ENCODE measurements at regions not wholly inside any gene's neighbourhood (a gene's known extent, or its start where the extent isn't known, plus 50 kb on each side); places are given as distances from the start of the nearest gene placed in this dataset.
"Not testable (repeated sequence)": the region's sequence is repeated elsewhere in the genome, so short reads cannot be mapped to it uniquely, and the experiment has no call there.

DNA sequence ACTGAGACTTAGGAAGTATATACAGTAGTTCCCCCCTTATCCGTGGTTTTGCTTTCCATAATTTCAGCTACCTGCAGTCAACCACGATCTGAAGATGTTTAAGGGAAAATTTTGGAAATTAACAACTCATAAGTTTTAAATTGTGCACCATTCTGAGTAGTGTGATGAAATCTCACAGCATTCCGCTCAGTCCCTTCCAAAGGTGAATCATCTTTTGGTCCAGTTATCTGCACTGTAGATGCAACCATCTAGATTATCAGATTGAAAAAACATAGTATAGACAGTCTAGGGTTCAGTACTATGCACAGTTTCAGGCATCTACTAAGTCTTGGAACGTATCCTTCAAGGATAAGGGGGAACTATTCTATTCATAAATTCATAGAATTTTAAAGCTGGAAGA is 109.0 kb downstream of the ANXA3 start:
- DNase-seq (ENCODE audit: low read depth in 3 of 3): no peak

DNA sequence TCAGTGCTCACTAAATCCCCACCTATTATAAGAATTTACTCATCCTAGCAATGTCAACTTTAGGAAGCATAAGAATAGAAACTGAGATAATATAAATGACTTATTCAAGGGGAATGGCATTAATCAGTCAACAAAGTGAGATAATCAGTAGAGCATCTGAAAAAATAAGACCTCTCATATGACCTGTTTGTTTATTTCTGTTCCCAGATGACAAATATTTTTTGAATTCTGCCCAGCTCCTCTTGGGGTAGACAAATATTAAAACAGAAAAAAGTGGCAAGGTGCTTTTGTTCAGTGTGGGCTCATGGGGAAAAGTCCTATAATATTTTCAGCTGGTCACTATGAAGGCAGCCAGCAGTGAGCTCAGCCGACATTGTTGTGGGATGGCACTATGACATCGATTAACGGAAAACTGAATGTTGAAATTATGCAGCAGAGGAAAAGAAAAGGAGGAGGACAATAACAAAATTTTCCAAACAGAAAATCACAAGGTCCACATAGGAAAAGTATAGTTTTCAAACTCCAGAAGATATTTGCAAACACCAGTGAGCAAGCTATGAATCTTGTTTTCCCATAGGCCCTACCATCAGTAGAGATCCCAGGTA is 109.6 kb downstream of the ANXA3 start:
- DNase-seq (ENCODE audit: low read depth in 3 of 3): no peak

DNA sequence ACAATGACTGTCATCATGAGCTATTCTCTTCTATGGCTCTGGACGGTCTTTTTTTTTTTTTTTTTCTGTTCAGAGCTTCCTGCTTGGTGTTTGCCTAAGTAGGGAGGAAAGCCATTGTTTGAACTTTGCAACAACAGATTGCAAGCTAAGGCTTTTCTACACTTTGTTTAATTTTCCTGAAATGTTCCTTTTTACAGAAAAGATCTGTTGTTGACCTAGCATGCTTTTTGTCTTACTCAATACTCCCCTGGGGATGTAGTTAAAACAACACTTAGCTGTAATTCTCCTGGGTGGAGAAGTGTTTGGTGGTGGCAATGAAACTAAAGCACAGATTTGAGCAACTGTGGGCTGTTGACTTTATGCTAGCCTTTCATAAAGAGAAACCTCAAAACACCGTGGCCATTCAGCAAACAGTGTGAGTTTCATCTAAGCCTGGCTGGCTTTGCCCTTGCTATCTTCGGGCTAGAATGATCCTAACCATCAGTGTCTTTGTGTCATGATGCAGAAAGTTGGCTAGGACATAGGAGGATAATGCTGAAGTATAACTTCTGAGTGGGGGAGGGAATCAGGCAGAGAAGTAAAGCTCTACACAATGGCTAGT is 110.5 kb downstream of the ANXA3 start:
- DNase-seq (ENCODE audit: low read depth in 3 of 3): no peak

DNA sequence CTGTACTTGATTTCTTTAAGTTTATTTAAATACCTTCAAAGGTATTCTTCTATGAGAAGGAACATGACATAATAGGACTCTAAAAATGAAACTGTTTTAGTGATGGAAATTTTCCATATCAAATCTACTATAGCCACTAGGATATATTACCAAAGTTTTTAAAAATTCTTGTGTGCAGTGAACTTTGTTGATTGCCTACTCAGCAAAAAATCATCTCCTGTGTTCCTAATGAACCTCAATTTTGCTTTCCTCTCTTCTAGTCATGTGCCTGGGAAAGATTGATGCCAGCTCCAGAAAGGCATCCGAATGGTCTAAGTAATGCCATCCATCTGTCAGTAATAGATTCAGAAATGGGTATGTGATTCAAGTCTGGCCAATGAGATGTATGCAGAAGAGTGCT is 111.1 kb downstream of the ANXA3 start:
- no peak for DNase-seq (ENCODE audit: low read depth in 3 of 3)

DNA sequence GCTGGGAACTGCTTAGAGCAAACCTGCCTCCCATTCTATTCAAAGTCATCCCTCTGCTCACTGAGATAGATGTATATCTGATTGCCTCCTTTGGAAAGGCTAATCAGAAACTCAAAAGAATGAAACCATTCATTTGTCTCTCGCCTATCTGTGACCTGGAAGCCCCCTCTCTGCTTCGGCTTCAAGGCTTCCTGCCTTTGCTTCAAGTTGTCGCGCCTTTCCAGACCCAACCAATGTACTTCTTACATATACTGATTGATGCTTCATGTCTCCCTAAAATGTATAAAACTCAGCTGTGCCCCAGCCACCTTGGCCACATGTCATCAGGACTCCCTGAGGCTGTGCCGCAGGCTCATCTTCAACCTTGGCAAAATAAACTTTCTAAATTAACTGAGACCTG is 111.9 kb upstream of the BMP2K start:
- not testable (repeated sequence) for DNase-seq (ENCODE audit: low read depth in 3 of 3)

DNA sequence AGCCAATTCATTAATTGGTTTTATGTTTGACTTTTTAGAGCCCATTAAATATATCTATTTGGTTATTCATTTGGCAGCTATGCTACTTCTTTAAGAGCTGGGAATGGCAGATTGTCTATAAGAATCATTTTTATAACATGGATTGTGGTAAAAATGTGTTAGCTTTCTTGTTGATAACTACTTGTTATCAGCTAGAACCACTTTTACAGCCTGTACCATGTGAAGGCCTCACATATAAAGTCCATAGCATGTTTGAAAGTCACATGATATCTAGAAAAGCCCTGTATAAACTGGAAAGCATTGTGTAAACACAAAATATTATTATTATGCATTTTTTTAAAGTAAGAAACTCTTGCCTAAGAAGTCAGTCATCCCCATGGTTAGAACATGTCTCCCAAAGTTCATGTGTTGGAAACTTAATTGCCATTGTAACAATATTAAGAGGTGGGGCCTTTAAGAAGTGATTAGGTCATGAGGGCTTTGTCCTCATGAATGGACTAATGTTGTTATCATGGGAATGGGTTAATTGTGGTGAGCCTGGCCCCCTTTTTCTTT is 110.9 kb upstream of the BMP2K start:
- DNase-seq (ENCODE audit: low read depth in 3 of 3): no peak

DNA sequence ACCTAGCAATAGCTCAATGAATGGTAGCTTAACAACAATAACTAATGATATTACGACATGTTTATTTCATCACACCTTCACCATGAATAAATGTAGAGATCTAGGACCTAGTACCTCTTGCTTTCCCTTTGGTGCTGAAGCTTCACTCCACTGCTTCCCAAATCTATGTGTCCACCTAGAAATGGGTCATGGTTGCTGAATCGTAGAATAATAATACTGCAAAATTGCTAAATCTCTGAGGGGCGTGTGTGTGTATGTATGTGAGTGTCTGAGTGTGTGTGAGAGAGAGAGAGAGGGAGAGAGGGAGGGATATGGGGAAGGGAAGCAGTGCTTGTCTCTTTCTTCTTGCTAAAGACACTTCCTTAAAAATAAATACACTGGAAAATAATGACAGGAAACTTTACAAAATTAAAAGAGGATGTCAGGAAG is 109.3 kb upstream of the BMP2K start:
- no peak for DNase-seq (ENCODE audit: low read depth in 3 of 3)

DNA sequence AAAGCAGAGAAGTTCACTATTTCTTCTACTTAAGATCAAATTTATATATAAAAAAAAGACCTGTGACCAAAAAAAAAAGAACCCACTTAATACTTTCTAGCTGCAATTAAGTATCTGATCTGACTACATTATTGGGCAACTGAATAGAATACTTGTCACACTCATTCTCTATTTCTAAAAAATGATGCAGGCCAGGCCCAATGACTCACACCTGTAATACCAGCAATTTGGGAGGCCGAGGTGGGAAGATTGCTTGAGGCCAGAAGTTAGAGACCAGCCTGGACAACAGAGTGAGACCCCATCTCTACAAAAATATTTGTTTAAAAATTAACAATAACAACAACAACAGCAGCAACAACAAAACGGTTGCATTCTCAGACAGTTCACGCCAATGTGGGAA is 108.8 kb upstream of the BMP2K start:
- no peak for DNase-seq (ENCODE audit: low read depth in 3 of 3)

DNA sequence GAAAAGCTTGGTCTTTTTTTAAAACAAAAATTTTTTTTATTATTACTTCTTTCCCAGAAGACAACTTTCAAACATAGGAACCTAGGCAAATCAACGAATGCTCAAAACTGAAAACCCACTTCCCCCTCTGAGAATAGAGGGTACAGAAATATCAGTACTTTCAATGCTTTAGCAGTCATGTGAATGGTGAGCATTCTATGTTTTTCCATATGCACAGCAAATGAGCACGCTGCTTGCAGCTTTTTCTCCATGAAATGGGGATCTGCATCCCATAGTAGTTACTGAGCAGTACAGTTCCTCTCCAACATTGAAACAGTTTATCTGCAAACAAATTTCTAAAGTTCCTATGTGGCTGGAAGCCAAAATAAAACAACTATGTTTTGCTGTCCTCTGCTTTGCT is 108.4 kb upstream of the BMP2K start:
- no peak for DNase-seq (ENCODE audit: low read depth in 3 of 3)

DNA sequence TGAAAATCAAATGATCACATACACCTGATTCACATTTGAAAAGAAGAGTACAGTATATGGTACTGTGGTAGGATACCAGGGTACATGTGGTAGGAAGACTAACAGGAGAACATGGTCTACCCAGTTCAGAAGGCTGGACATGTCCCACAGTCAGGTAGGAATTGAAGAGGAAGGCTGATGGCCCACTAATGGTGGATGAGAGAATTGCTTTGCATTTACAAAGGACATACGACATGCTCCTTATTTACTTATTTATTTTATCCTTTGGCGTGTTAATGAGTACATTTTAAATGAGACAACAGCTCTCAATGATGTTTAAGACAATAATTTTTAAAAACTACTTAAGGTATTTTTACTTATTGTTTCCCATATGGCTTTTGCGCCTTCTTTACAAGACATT is 106.7 kb upstream of the BMP2K start:
- no peak for DNase-seq (ENCODE audit: low read depth in 3 of 3)

DNA sequence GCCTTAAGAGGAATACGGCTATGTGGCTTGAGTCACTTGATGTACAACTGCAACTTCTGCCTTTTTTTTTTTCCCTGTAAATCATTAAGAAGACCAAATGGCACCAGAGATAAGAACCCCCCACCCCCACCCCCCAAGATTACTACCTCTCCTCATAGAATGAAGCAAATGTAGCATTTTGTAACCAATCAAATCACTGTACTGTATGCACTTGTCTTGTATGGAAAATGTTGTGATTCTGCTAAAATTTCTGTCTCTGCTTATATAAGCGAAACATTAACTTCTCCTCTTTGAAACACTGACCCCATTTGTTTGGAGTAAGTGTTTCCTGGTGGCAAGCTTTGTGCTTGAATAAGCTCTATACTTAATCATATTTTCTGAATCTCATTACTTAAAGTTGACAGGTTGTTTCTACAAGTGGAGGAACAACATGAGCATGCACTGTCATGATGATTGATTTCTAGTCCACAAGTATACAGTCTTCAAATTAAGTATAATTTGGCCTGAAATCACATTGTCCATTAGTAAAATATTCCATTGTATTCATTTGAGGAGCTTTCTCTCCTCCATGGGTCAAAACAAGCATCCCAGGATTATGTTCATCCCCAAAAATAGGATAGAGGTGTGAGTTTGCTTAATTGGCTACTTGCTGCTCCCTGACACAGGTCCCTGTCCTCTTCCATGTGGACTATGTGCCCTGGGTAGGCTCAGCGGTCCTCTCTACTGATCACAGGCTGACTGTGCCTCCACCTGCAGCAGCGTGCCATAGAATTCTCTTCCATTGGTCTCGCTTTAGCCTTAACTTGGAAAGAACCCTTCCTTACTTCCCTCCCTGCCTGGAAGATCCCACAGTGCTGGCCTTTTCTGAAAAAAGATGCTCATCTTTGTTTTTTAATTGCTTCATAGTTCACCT is 104.0 kb upstream of the BMP2K start:
- DNase-seq (ENCODE audit: low read depth in 3 of 3): no peak

DNA sequence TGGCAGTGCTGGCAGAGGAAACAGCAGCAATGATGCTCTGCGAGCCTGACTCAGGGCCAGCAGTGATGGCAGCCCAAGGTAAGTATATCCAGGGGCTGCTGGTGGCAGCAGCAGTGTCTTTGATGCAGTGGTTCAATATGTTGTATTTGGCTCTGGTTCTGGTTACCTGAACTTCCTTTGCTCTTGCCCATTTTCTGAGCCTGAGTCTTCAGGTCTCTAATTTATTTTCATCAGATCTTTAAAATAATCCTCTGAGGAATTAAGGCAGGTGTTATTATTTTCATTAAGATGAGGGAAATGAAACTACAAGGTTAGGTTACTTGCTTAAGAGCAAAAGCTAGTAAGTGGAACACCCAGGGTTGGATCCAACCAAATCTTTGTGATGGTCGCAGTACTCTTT is 102.8 kb upstream of the BMP2K start:
- DNase-seq (ENCODE audit: low read depth in 3 of 3): no peak

DNA sequence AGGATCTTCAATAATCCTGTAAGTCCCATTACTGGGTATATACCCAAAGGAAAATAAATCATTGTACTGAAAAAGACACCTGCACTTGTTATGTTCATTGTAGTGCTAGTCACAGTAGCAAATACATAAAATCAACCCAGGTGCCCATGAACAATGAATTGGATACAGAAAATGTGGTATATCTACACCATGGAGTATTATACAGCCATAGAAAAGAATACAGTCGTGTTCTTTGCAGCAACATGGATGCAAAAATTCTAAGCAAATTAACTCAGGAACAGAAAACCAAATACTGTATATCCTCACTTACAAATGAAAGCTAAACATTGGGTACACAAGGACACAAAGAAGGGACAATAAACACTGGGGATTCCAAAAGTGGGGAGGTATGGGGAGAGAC is 100.8 kb upstream of the BMP2K start:
- no peak for DNase-seq (ENCODE audit: low read depth in 3 of 3)

DNA sequence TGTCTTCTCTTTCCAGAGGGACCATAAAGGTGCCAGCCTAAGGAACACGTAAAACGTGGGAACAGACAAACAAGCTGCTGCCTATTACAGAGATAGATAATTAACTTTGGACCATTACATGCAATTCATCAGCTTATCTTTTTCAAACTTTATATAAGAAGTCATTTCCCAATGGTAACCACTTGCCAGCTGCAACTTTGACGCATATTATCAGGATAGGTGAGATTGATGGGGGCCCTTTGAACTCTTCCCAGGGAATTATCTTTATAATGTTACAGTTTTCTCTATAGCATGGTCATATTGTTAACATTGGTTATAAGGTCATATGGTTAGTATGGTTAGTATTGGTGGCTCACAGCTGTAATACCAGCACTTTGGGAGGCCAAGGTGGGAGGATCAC is 94.1 kb upstream of the BMP2K start:
- DNase-seq (ENCODE audit: low read depth in 3 of 3): no peak

DNA sequence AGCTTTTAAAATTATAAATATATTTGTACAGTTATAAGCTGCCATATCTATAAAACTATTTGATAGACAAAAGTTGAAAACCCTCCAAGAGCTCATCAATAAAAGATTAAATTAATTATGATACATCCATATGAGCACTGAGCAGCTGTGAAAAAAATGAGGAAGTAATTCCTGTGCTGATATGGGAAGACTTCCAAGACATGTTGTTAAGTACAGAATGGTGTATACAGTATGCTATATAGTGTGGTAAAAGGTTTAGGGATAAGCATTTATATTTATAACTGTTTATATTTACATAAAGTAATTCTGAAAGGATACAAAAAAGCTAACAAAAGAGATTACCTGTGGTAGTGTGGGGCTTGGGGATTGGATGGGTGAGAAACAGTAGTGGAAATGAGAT is 92.8 kb upstream of the BMP2K start:
- no peak for DNase-seq (ENCODE audit: low read depth in 3 of 3)

DNA sequence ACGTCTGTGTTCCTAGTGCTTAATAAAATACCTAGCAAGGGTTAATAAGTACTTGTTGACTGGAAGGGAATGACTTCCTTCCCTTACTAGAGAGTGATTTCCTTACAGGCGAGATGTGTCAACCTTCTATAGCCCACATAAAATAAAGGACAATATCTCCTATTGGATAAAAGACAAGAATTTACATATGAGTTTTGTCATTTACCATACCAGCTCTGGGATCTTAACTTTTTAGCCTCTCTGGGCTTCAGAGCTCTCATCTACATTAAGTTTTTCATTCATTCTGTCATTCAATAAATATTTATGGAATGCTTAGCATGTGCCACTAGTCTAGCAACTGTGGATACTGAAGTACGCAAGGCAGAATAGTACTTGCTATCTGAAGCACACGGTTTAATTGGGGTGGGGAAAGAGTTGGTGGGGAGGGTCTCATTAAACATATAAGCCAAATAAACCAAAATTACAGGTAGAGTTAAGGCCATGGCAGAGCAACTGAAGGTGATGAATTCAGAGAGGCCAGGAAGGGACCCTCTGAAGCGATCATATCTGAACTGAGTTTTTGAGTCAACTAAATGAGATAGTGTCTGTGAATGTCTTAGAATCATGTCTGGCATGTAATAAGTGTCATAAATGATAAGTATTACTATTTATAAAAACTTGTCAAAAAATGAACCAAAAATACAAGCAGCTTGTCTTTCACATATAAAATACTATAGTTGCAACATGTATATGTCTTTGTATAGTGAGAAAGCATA is 91.6 kb upstream of the BMP2K start:
- DNase-seq (ENCODE audit: low read depth in 3 of 3): no peak

DNA sequence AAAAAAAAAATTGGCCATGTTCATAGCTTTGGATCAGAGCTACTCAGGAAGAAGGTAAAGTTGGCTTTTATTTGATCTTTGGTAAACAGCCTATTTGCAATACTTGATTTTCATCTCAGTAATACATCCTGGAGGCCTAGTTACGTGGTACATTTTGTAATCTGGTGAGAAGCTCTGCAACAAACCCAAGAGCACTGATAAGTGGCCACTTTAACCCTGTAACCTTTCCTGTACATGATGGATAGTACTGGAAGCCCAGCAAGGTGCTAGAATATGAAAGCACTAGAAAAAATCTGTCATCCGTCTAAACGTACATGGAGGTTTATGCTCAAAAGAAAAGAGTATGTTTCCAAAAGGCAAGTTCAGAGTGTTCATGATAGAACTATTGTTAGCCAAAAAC is 88.3 kb upstream of the BMP2K start:
- no peak for DNase-seq (ENCODE audit: low read depth in 3 of 3)

DNA sequence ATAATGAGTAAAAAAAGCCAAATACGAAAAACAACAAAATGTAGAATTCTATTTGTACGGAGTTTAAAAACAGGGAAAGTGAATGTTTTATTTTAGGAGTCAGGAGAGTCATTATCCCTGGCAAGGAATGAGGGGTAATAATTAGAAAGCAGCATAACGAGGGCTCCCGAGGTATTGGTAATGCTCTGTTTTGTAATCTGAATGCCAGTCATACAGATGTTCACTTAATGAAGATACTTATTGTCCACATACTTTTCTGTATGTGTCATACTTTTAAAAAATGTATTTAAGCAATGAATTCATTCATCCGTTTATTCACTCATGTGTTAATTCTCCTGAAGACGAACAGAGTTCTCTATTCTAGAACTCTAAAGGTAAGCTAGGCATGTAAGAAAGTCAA is 87.8 kb upstream of the BMP2K start:
- no peak for DNase-seq (ENCODE audit: low read depth in 3 of 3)

DNA sequence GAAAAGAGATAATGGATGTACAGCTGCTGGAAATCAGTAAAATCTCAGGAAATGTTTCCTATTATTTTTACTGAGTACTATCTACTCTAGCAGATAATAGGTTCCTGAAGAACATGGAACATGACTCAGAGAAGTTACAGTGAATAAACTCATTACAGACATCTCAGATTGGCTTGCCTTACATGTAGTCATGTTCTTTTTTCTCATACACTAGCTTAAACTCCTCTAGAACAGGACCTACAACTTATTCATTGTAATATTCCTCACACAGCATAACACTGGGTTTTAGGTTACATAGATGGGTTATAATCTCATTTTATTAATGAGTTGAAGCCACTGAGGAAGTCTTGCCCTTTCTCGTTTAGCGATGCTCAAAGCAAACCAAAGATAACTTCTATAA is 86.9 kb upstream of the BMP2K start:
- DNase-seq (ENCODE audit: low read depth in 3 of 3): no peak

DNA sequence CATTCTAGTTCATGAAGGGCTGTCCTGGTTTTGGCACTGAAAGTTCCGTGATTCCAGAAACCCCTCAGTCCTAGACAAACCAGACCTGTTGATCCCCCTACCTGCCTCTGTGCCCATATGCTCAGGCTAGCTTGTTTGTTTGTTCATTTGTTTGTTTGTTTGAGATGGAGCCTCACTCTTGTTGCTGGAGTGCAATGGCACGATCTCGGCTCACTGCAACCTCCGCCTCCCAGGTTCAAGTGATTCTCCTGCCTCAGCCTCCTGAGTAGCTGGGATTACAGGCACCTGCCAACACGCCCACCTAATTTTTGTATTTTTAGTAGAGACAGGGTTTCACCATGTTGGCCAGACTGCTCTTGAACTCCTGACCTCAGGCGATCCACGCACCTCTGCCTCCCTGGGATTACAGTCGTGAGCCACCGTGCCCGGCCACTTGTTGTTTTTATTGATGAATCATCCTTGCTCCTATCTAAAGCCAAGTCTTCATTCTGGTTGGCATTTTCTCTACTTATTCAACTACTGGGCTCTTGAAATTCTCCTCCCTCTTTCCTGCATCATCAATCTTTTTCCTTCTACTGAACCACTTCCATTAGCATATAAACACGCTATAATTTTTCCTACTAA is 86.3 kb upstream of the BMP2K start:
- DNase-seq (ENCODE audit: low read depth in 3 of 3): no peak

DNA sequence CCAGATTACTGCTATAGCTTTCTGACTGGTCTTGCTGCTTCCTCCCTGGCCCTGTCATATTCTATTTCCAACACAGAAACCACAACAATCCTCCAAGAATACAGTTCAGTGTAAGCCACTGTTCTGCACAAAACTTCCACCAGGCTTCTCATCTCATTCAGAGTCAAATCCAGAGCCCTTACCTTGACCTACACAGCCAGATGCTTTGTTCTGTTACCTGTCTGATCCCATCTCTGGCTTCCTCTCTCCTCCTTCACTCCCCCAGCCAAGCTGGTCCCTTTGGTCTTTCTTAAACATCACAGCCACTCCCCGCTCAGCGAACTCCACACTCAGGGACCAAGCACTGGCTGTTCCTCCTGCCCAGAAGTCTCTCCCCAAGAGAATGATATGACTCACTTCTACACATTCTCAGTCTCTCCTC is 84.8 kb upstream of the BMP2K start:
- DNase-seq (ENCODE audit: low read depth in 3 of 3): no peak
